ENCODE measurements at regions not wholly inside any gene's neighbourhood (a gene's known extent, or its start where the extent isn't known, plus 50 kb on each side); places are given as distances from the start of the nearest gene placed in this dataset.

GRCh38 chr6:43978473-43979346, 148.5 kb downstream of the MRPL14 start:
- Mint-ChIP-seq H3K9me3 (ENCODE audit: insufficient read depth) (no peaks in the 10 kb centered on the region), H3K4me3 (no peak overlapping the region), H3K4me1 (ENCODE audit: low read depth) (peaks cover 9% of the 10 kb centered on the region), H3K36me3 (ENCODE audit: low read depth) (no peaks in the 10 kb centered on the region), H3K27ac (no peak overlapping the region), H3K27me3 (ENCODE audit: low read depth) (peaks cover 29% of the 10 kb centered on the region)
- ChIA-PET POLR2A (no interaction called here), CTCF (no interaction called here)
- ATAC-seq (no peak), DNase-seq (no peak)

DNA sequence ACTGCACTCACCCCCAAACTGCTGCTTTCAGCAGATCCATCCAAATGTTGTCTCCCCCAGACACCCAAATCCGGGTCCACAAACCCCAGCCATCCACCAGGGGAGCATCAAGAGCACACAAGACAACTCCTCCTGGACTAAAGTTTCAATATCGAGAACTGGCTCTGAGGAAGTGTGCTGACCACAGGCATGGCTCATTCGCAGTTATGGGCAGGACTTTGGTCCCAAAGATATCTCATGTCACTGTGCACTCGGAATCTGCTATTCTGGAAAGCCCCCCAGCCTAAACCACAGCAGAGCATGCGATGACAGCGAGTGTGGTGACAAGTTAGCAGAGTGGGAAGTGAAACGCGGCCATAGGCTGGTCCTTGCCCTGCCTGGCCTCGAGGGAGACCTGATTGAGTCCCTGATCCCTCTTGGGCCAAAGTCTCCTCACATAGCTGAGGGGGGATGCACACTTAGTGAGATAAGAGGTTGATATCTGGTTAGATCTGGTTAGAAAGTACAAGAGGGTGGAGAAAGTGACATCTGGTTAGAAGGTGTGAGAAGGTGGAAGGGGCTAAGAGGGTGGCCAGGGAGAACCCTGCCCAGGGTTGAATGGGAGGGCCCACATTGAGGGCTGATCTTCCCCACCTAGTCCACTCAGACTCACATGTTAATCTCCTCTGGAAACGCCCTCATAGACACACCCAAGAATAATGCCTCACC, 149.7 kb downstream of the MRPL14 start:
- peaks cover 33% of the 10 kb centered on the region for H3K27me3 Mint-ChIP-seq (ENCODE audit: low read depth)
- H3K4me3 Mint-ChIP-seq = no peak overlapping the region
- peaks cover 9% of the 10 kb centered on the region for H3K4me1 Mint-ChIP-seq (ENCODE audit: low read depth)
- no peak for ATAC-seq
- no peaks in the 10 kb centered on the region for H3K9me3 Mint-ChIP-seq (ENCODE audit: insufficient read depth)
- CTCF ChIA-PET = no interaction called here
- no peak overlapping the region for H3K27ac Mint-ChIP-seq
- POLR2A ChIA-PET = no interaction called here
- H3K36me3 Mint-ChIP-seq (ENCODE audit: low read depth) = no peaks in the 10 kb centered on the region
- DNase-seq = no peak

- CTCF ChIA-PET = no interaction called here
- Mint-ChIP-seq H3K4me3 (no peak overlapping the region), H3K27me3 (ENCODE audit: low read depth) (peaks cover 34% of the 10 kb centered on the region), H3K9me3 (ENCODE audit: insufficient read depth) (no peaks in the 10 kb centered on the region), H3K36me3 (ENCODE audit: low read depth) (no peaks in the 10 kb centered on the region), H3K4me1 (ENCODE audit: low read depth) (peaks cover 9% of the 10 kb centered on the region), H3K27ac (no peak overlapping the region)
- no peak for DNase-seq
- POLR2A ChIA-PET = no interaction called here
- no peak for ATAC-seq
Observed at GRCh38 chr6:43976706-43977403, 150.4 kb downstream of the MRPL14 start.

DNA sequence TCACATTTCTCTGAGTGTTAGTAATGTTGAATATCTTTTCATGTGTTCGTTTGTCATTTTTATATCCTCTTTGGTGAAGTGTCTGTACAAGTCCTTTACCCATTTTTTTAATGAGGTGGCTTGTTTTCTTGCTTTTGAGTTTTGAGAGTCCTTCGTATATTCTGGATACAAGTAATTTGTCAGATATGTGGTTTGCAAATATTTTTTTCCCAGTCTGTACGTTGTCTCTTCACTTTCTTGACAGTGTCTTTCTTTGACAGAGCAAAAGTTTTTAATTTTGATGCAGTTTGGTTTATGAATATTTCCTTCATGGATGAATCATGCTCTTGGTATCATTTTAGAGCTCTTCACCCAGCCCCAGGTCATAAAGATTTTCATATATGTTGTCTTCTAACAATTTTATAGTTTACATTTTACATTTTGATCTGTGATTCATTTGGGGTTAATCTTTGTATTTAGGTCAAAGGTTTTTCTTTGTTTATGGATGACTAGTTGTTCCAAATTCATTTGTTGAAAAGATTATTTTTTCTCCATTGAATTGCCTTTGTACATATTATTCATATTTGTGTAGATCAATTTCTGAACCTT, 152.5 kb downstream of the MRPL14 start:
- DNase-seq = no peak
- no peak overlapping the region for H3K27ac Mint-ChIP-seq
- no peak overlapping the region for H3K4me3 Mint-ChIP-seq
- peaks cover 28% of the 10 kb centered on the region for H3K27me3 Mint-ChIP-seq (ENCODE audit: low read depth)
- no peak for ATAC-seq
- H3K36me3 Mint-ChIP-seq (ENCODE audit: low read depth) = no peaks in the 10 kb centered on the region
- ChIA-PET POLR2A (no interaction called here), CTCF (no interaction called here)
- peaks cover 9% of the 10 kb centered on the region for H3K4me1 Mint-ChIP-seq (ENCODE audit: low read depth)
- no peaks in the 10 kb centered on the region for H3K9me3 Mint-ChIP-seq (ENCODE audit: insufficient read depth)

DNA sequence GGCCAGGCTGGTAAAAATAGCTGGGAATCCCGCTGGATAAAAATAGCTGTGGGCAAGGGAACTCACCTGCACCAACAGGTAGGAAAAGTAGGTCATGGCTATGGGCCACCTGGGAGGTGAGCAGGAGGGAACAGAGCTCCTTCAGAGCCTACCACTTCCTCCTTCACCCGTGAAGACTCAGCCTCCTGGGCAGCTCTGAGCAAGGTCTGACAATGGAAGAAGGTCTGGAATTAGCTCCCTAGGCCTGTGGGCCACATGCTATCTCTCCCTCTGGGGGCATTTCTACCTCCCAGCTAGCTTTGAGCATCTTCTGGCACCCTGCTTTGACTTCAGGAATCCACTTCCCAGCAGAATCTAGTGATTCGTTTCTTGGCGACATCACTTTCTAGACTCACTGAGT, 153.9 kb downstream of the MRPL14 start:
- CTCF ChIA-PET = no interaction called here
- H3K4me3 Mint-ChIP-seq = no peak overlapping the region
- H3K27me3 Mint-ChIP-seq (ENCODE audit: low read depth) = peaks cover 29% of the 10 kb centered on the region
- H3K36me3 Mint-ChIP-seq (ENCODE audit: low read depth) = no peaks in the 10 kb centered on the region
- peaks cover 9% of the 10 kb centered on the region for H3K4me1 Mint-ChIP-seq (ENCODE audit: low read depth)
- no peak for ATAC-seq
- no peak for DNase-seq
- no peaks in the 10 kb centered on the region for H3K9me3 Mint-ChIP-seq (ENCODE audit: insufficient read depth)
- no peak overlapping the region for H3K27ac Mint-ChIP-seq
- POLR2A ChIA-PET = no interaction called here

DNA sequence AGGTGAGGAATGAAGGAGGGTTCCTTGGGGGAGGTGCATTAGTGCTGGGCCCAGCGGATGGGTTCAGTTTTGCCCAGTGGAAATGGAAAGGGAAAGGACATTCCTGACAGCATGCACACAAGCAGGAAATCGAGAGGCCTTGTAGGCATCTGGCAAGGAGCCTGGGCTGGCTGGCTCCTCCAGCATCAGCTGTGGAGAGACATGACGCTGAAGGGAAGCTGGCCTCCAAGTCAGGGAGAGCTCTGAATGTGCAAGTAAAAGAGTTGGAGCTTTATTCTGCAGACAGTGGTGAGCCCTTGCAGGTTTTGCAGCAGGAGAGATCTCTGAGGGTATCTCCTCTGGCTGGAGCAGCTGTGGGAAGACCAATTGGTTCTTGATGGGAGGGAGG, 154.3 kb downstream of the MRPL14 start:
- H3K27ac Mint-ChIP-seq = no peak overlapping the region
- peaks cover 9% of the 10 kb centered on the region for H3K4me1 Mint-ChIP-seq (ENCODE audit: low read depth)
- ChIA-PET POLR2A (no interaction called here), CTCF (no interaction called here)
- H3K4me3 Mint-ChIP-seq = no peak overlapping the region
- H3K36me3 Mint-ChIP-seq (ENCODE audit: low read depth) = no peaks in the 10 kb centered on the region
- H3K27me3 Mint-ChIP-seq (ENCODE audit: low read depth) = peaks cover 28% of the 10 kb centered on the region
- no peaks in the 10 kb centered on the region for H3K9me3 Mint-ChIP-seq (ENCODE audit: insufficient read depth)
- ATAC-seq (no peak), DNase-seq (no peak)

DNA sequence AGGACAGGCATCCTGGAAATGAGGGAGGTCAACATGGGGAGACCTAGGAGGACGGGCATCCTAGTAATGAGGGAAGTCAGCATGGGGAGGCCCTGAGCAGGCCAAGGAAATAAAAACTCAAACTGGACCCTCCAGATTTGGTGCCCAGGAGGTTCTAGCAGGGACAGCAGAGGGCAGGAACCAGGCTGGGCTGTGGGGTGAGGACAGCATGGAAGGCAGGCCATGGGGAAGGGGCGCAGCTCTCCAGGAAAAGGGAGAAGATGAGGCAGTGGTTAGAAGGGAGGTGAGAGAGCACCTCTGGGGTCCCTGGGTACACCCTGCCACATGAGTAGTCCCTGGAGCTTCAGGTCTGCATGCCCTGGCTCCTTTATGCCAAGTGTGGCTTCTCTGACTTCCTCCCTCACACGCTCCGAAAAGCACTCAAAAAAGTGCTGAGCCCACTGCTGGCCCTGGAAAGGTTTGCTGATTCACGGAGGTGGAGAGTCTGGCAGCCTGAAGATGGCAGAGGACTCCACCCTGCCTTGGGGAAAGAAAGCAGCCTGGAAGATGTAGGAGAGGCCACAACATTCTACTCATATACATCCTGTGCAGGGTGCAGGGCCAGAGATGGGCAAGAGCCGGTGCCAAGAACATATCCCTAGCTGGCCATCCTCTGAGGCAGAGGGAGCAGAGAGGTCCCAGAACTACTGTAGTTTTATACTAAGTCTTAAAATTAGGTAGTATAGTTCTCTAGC, 154.9 kb downstream of the MRPL14 start:
- H3K27ac Mint-ChIP-seq = no peak overlapping the region
- no peak overlapping the region for H3K4me3 Mint-ChIP-seq
- H3K36me3 Mint-ChIP-seq (ENCODE audit: low read depth) = no peaks in the 10 kb centered on the region

DNA sequence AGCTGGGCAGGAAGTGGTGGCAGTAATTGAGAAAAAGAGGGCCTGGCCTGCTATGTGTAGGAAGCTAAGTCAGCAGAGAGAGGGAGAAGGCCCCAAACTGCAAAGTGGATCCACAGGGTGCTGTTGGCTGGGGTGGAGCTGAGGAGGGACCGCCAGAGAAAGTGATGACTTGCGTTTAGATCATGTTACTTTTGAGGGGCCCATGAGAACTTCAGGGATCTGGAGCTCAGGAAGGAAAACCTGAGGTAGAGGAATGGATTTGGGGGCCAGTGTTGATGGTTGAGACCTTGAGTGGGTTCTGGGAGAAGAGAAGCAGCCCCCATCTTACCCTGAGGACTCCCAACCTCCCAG, 155.5 kb downstream of the MRPL14 start:
- POLR2A ChIA-PET = interaction anchor here (0.5 to 0.6 kb wide), 2 partner anchors 201 to 948 kb away, joined by 3 read pairs; no protein-coding TSS in a partner anchor
- Mint-ChIP-seq H3K9me3 (ENCODE audit: insufficient read depth) (no peaks in the 10 kb centered on the region), H3K27ac (no peak overlapping the region), H3K36me3 (ENCODE audit: low read depth) (no peaks in the 10 kb centered on the region), H3K4me3 (no peak overlapping the region), H3K4me1 (ENCODE audit: low read depth) (no peaks in the 10 kb centered on the region), H3K27me3 (ENCODE audit: low read depth) (peaks cover 28% of the 10 kb centered on the region)
- DNase-seq (no peak), ATAC-seq (no peak)
- CTCF ChIA-PET = interaction anchor here (0.8 kb wide), 1 partner anchor 202 kb away, joined by 3 read pairs; the partner anchor contains the start of gene VEGFA

More for the DNA sequence above, 154.9 kb downstream of the MRPL14 start:
- no peak for ATAC-seq
- Mint-ChIP-seq H3K4me1 (ENCODE audit: low read depth) (peaks cover 4% of the 10 kb centered on the region), H3K9me3 (ENCODE audit: insufficient read depth) (no peaks in the 10 kb centered on the region), H3K27me3 (ENCODE audit: low read depth) (peaks cover 28% of the 10 kb centered on the region)
- ChIA-PET CTCF (interaction anchor here (0.8 kb wide), 1 partner anchor 202 kb away, joined by 3 read pairs; the partner anchor contains the start of gene VEGFA), POLR2A (interaction anchor here (0.5 kb wide), 1 partner anchor 201 kb away, joined by 3 read pairs; no protein-coding TSS in a partner anchor)
- no peak for DNase-seq

GRCh38 chr6:43970913-43971775, 156.1 kb downstream of the MRPL14 start:
- no peak overlapping the region for H3K4me3 Mint-ChIP-seq
- CTCF ChIA-PET = interaction anchor here (0.8 kb wide), 1 partner anchor 201 kb away, joined by 3 read pairs; the partner anchor contains the start of gene VEGFA
- no peaks in the 10 kb centered on the region for H3K4me1 Mint-ChIP-seq (ENCODE audit: low read depth)
- no peaks in the 10 kb centered on the region for H3K9me3 Mint-ChIP-seq (ENCODE audit: insufficient read depth)
- ATAC-seq (no peak), DNase-seq (no peak)
- H3K36me3 Mint-ChIP-seq (ENCODE audit: low read depth) = no peaks in the 10 kb centered on the region
- H3K27me3 Mint-ChIP-seq (ENCODE audit: low read depth) = peaks cover 28% of the 10 kb centered on the region
- POLR2A ChIA-PET = interaction anchor here (0.6 kb wide), 1 partner anchor 949 kb away, joined by 3 read pairs; no protein-coding TSS in a partner anchor
- H3K27ac Mint-ChIP-seq = peak overlapping the region; percentile 16

GRCh38 chr6:43970068-43970912, 157.0 kb downstream of the MRPL14 start:
- H3K4me1 Mint-ChIP-seq (ENCODE audit: low read depth) = no peaks in the 10 kb centered on the region
- H3K36me3 Mint-ChIP-seq (ENCODE audit: low read depth) = no peaks in the 10 kb centered on the region
- ATAC-seq (no peak), DNase-seq (no peak)
- H3K9me3 Mint-ChIP-seq (ENCODE audit: insufficient read depth) = no peaks in the 10 kb centered on the region
- ChIA-PET POLR2A (no interaction called here), CTCF (no interaction called here)
- H3K27me3 Mint-ChIP-seq (ENCODE audit: low read depth) = peaks cover 24% of the 10 kb centered on the region
- no peak overlapping the region for H3K27ac Mint-ChIP-seq
- H3K4me3 Mint-ChIP-seq = no peak overlapping the region

All from activated CD8-positive, alpha-beta T cell treated with anti-CD3 and anti-CD28 coated beads, Interleukin-2, amount 10 ng/mL, durations not matched to agents 7 days and 5 days (primary cell).